WERI-Rb-1 (cell line): ENCODE measurements at regions not wholly inside any gene's neighbourhood (a gene's known extent, or its start where the extent isn't known, plus 50 kb on each side); places are given as distances from the start of the nearest gene placed in this dataset.

Source experiments
- DNase-seq: peaks from one replicate; pipeline ENCODE4 v3.0.0-alpha.2; 2020
- H3K27ac ChIP-seq: fragments of 250-450 bp; sonication (Bioruptor Pico); 2 replicates; pipeline ENCODE4 v1.5.1; 2020; ENCODE audit warnings: mild to moderate bottlenecking, moderate library complexity
- H3K27me3 ChIP-seq: fragments of 250-450 bp; sonication (Bioruptor Pico); 2 replicates; pipeline ENCODE4 v1.5.1; 2021; ENCODE audit warnings: mild to moderate bottlenecking, low read depth, moderate library complexity; ENCODE audit not compliant: insufficient read depth, severe bottlenecking
- H3K36me3 ChIP-seq: fragments of 250-450 bp; sonication (Bioruptor Pico); 2 replicates; pipeline ENCODE4 v1.5.1; 2020; ENCODE audit warnings: mild to moderate bottlenecking, moderate library complexity
- H3K4me3 ChIP-seq: 2 replicates; pipeline ENCODE4 v1.5.1; 2011; ENCODE audit warnings: low read depth, mild to moderate bottlenecking, control low read depth, low read length
- H3K9me3 ChIP-seq: fragments of 250-450 bp; sonication (Bioruptor Pico); 2 replicates; pipeline ENCODE4 v1.5.1; 2021; ENCODE audit warnings: mild to moderate bottlenecking, moderate library complexity; ENCODE audit not compliant: severe bottlenecking
- TF ChIP-seq, protein P1 (sequence below): IDR thresholded peaks from 2 replicates; pipeline ENCODE4 v1.5.1; 2011; ENCODE audit warnings: low read depth, mild to moderate bottlenecking, control low read depth, inconsistent platforms, low read length

DNA sequence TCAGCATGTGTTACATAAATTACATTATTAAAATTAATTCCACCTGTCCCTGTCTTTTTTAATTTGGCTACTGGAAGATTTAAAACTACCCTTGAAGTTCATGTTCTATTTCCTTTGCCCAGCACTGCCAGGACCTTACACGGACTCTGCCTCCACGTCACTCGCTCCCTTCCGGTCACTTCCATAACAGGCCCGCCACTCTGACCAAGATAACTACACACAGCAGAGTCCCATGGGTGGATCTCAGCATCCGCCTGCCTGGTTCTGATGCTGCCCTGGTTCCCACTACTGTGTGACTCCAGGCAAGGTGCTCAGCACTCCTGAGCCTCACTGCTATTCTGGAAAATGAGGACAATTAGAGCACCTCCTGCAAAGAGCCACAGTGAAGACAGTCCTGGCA lies 153.3 kb upstream of the ERG start:
- TF ChIP-seq, protein P1, sequence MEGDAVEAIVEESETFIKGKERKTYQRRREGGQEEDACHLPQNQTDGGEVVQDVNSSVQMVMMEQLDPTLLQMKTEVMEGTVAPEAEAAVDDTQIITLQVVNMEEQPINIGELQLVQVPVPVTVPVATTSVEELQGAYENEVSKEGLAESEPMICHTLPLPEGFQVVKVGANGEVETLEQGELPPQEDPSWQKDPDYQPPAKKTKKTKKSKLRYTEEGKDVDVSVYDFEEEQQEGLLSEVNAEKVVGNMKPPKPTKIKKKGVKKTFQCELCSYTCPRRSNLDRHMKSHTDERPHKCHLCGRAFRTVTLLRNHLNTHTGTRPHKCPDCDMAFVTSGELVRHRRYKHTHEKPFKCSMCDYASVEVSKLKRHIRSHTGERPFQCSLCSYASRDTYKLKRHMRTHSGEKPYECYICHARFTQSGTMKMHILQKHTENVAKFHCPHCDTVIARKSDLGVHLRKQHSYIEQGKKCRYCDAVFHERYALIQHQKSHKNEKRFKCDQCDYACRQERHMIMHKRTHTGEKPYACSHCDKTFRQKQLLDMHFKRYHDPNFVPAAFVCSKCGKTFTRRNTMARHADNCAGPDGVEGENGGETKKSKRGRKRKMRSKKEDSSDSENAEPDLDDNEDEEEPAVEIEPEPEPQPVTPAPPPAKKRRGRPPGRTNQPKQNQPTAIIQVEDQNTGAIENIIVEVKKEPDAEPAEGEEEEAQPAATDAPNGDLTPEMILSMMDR, result no peak
- Histone ChIP-seq H3K36me3 (no peaks in the 10 kb centered on the region), H3K4me3 (no peak overlapping the region), H3K27me3 (no peaks in the 10 kb centered on the region), H3K9me3 (no peaks in the 10 kb centered on the region), H3K27ac (no peak overlapping the region)
- no peak for DNase-seq

DNA sequence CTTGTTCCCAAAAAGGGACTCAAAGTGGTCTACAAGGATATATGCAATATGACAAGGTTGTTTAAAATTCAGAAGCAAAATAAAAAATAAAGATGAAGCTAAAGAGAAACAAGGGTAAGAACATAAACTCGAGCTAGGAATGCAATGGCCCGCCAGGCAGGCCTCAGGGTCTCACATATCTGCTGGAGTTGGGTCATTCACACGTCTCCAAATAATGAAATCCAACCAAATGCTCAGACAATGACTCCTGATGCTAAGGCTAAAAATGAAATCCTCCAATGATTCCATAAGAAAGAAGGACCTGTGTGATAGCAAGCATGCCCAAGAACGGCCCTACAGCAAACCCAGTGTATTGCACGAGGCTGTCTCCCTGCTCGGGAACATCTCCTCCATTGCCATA lies 153.3 kb upstream of the ETS2 start:
- H3K9me3 ChIP-seq, result no peaks in the 10 kb centered on the region
- TF ChIP-seq, protein P1, result no peak
- no peaks in the 10 kb centered on the region for H3K36me3 ChIP-seq
- DNase-seq, result no peak
- H3K27ac ChIP-seq, result no peak overlapping the region
- no peaks in the 10 kb centered on the region for H3K27me3 ChIP-seq
- no peak overlapping the region for H3K4me3 ChIP-seq

DNA sequence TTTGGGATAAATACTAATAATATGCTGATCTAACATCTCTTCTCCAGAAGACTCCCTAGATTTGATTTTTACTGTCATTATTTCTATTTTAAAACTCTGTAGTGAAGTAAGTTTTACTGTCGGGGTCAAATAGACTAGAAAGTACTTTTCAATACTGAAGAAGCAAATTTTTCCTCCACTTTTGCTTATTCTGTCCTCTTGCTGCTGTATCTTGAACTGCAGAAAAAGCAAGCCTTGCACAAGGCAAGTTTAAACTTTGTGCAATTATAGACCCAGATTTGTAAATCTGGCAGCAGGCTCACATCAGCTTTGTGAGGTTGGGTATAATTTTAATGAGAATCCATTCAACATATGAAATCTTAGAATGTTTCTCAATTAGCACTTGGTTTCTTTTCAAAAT lies 151.1 kb upstream of the ETS2 start:
- no peaks in the 10 kb centered on the region for H3K9me3 ChIP-seq
- TF ChIP-seq, protein P1, result no peak
- no peak overlapping the region for H3K4me3 ChIP-seq
- H3K36me3 ChIP-seq, result no peaks in the 10 kb centered on the region
- no peak overlapping the region for H3K27ac ChIP-seq
- H3K27me3 ChIP-seq, result peaks cover under 1% of the 10 kb centered on the region
- DNase-seq, result no peak

DNA sequence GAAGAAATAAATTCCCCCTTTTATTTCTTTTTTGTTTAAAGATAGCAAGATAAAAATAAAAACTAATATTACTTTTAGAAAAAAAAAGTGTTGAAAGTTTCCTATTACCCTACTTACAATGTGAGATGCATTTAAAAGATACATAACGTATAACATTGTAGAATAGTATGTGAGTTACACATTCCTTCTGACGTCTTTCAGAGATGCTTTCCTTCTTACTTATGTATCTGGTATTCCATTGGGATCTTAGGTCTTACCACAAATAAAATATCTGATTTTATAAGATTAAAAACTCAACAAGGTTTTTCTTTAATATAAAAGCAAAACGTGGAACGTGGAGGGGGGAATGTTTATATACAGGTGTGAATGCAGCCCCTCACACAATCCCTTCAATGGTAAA lies 147.2 kb upstream of the ETS2 start:
- DNase-seq, result no peak
- no peak overlapping the region for H3K4me3 ChIP-seq
- peaks cover 14% of the 10 kb centered on the region for H3K27me3 ChIP-seq

DNA sequence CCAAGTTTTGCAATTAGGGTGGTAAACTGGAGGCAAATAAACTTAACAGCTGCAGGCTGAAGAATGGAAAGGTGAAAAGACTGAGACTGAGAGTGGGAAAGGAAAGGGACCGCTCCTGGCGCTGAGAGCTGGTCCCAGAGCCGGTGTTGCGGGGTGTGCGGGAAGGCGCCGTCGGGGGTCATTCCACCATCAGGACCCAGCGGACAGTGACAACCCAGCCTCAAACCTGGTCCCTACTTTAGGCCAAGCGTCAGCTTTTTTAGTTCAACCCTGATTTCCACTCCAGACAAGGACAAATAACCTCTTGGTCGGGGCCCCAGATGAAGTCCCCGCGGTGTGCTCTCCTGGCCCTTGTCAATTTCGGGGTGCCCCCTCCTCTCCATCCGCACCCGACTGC lies 145.8 kb upstream of the ETS2 start:
- TF ChIP-seq, protein P1, result no peak
- Histone ChIP-seq H3K27ac (no peak overlapping the region), H3K36me3 (no peaks in the 10 kb centered on the region), H3K27me3 (peaks cover 14% of the 10 kb centered on the region), H3K4me3 (peak overlapping the region; percentile 49), H3K9me3 (peaks cover 6% of the 10 kb centered on the region)
- no peak for DNase-seq

More for the DNA sequence above, 147.2 kb upstream of the ETS2 start:
- H3K36me3 ChIP-seq, result no peaks in the 10 kb centered on the region
- H3K9me3 ChIP-seq, result peaks cover 6% of the 10 kb centered on the region
- TF ChIP-seq, protein P1, result no peak
- H3K27ac ChIP-seq, result no peak overlapping the region
